Body of pancreas (tissue), 4 donors: ENCODE measurements at regions not wholly inside any gene's neighbourhood (a gene's known extent, or its start where the extent isn't known, plus 50 kb on each side); places are given as distances from the start of the nearest gene placed in this dataset.

Experiments used
- POLR2A ChIP-seq, 3 donors: fragments of 450-650 bp; IDR thresholded peaks; one replicate each; pipeline ENCODE4 v1.6.1; 2016; ENCODE audit warnings: antibody characterized with exemption in 3 of 3, mild to moderate bottlenecking in 2 of 3
- TF ChIP-seq, protein P1 (sequence below), 7 experiments: fragments of 450-650 bp in 4 of 7; fragments of 200-600 bp in 3 of 7; sonication (generic) in 3 of 7; IDR thresholded peaks; one replicate each; pipeline ENCODE4 v1.5.1; 2016 to 2019; ENCODE audit warnings: antibody characterized with exemption in 7 of 7

DNA sequence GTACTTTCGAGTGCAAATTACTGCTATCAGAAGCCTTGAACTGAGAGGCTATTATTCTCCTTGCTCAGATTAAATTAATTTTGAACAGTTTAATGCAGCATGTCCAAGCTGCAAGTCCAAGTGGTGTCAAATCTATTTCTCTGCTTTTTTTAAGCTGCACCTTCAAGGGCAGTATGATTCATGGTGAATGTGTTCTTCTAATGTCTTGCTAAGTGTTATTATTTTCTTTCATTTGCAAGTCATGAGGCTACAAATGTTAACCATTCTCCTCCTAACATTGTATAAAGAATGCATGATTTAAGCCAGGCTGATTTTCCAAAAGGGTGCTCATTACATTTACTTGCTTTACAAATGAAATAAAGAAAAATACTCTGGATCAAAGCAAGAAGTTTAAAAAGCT lies 200.4 kb downstream of the TEX13C start:
- no peak for TF ChIP-seq POLR2A (IDR thresholded peaks at IDR 0.05)
- TF ChIP-seq, protein P1, sequence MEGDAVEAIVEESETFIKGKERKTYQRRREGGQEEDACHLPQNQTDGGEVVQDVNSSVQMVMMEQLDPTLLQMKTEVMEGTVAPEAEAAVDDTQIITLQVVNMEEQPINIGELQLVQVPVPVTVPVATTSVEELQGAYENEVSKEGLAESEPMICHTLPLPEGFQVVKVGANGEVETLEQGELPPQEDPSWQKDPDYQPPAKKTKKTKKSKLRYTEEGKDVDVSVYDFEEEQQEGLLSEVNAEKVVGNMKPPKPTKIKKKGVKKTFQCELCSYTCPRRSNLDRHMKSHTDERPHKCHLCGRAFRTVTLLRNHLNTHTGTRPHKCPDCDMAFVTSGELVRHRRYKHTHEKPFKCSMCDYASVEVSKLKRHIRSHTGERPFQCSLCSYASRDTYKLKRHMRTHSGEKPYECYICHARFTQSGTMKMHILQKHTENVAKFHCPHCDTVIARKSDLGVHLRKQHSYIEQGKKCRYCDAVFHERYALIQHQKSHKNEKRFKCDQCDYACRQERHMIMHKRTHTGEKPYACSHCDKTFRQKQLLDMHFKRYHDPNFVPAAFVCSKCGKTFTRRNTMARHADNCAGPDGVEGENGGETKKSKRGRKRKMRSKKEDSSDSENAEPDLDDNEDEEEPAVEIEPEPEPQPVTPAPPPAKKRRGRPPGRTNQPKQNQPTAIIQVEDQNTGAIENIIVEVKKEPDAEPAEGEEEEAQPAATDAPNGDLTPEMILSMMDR (IDR thresholded peaks at IDR 0.05) = no peak
